ENCODE measurements at regions not wholly inside any gene's neighbourhood (a gene's known extent, or its start where the extent isn't known, plus 50 kb on each side); places are given as distances from the start of the nearest gene placed in this dataset.

- TF ChIP-seq POLR2AphosphoS5 (IDR thresholded peaks at IDR 0.05) = peak in 1 of 3 donors; percentile 8
- TF ChIP-seq CTCF (IDR thresholded peaks at IDR 0.05) = no peak
- Histone ChIP-seq H3K4me3 (no peak overlapping the region), H3K4me1 (peaks cover 35% of the 10 kb centered on the region), H3K36me3 (no peaks in the 10 kb centered on the region), H3K27me3 (no peaks in the 10 kb centered on the region), H3K9me3 (no peaks in the 10 kb centered on the region), H3K27ac (no peak overlapping the region)
- WGBS = 52% methylated on average over 10 of the region's 10 CpGs
- DNase-seq (ENCODE audit: low spot score in 2 of 2) = no peak
Observed at GRCh38 chr6:163745536-163746400, 331.2 kb downstream of the QKI start.

GRCh38 chr6:163744256-163744925, 329.9 kb downstream of the QKI start:
- peaks cover 26% of the 10 kb centered on the region for H3K4me1 ChIP-seq
- no peak for DNase-seq (ENCODE audit: low spot score in 2 of 2)
- WGBS = 92% methylated on average over 19 of the region's 19 CpGs

GRCh38 chr6:163743796-163744195, 329.3 kb downstream of the QKI start:
- no peak for TF ChIP-seq EP300 (IDR thresholded peaks at IDR 0.05)
- no peak for TF ChIP-seq POLR2AphosphoS5 (IDR thresholded peaks at IDR 0.05)
- no peak for TF ChIP-seq POLR2A (IDR thresholded peaks at IDR 0.05)
- no peak for TF ChIP-seq CTCF (IDR thresholded peaks at IDR 0.05)
- 91% methylated on average over 4 of the region's 4 CpGs for WGBS

More at GRCh38 chr6:163744256-163744925, 329.9 kb downstream of the QKI start:
- Histone ChIP-seq H3K27ac (no peak overlapping the region), H3K27me3 (no peaks in the 10 kb centered on the region), H3K36me3 (no peaks in the 10 kb centered on the region), H3K4me3 (no peak overlapping the region), H3K9me3 (no peaks in the 10 kb centered on the region)
- TF ChIP-seq POLR2AphosphoS5 (IDR thresholded peaks at IDR 0.05) (no peak), CTCF (IDR thresholded peaks at IDR 0.05) (no peak), EP300 (IDR thresholded peaks at IDR 0.05) (no peak), POLR2A (IDR thresholded peaks at IDR 0.05) (no peak)

GRCh38 chr6:163741743-163742363, 327.3 kb downstream of the QKI start:
- Histone ChIP-seq H3K4me1 (peaks cover 17% of the 10 kb centered on the region), H3K27ac (no peak overlapping the region), H3K9me3 (no peaks in the 10 kb centered on the region), H3K36me3 (no peaks in the 10 kb centered on the region), H3K4me3 (no peak overlapping the region), H3K27me3 (no peaks in the 10 kb centered on the region)
- 77% methylated on average over 16 of the region's 17 CpGs for WGBS
- DNase-seq (ENCODE audit: low spot score in 2 of 2) = no peak
- TF ChIP-seq POLR2A (IDR thresholded peaks at IDR 0.05) (no peak), EP300 (IDR thresholded peaks at IDR 0.05) (no peak), CTCF (IDR thresholded peaks at IDR 0.05) (no peak)

More at GRCh38 chr6:163743796-163744195, 329.3 kb downstream of the QKI start:
- Histone ChIP-seq H3K36me3 (no peaks in the 10 kb centered on the region), H3K9me3 (no peaks in the 10 kb centered on the region), H3K4me1 (peaks cover 22% of the 10 kb centered on the region), H3K27ac (no peak overlapping the region), H3K4me3 (no peak overlapping the region), H3K27me3 (no peaks in the 10 kb centered on the region)
- DNase-seq (ENCODE audit: low spot score in 2 of 2) = no peak

- Histone ChIP-seq H3K36me3 (no peaks in the 10 kb centered on the region), H3K9me3 (no peaks in the 10 kb centered on the region), H3K4me1 (peaks cover 17% of the 10 kb centered on the region), H3K27me3 (no peaks in the 10 kb centered on the region), H3K4me3 (no peak overlapping the region), H3K27ac (no peak overlapping the region)
- 97% methylated on average over 5 of the region's 5 CpGs for WGBS
- no peak for DNase-seq (ENCODE audit: low spot score in 2 of 2)
- no peak for TF ChIP-seq POLR2AphosphoS5 (IDR thresholded peaks at IDR 0.05)
- TF ChIP-seq CTCF (IDR thresholded peaks at IDR 0.05) = no peak
- TF ChIP-seq EP300 (IDR thresholded peaks at IDR 0.05) = no peak
- no peak for TF ChIP-seq POLR2A (IDR thresholded peaks at IDR 0.05)
Observed at GRCh38 chr6:163741342-163741741, 326.8 kb downstream of the QKI start.
